ENCODE measurements at regions not wholly inside any gene's neighbourhood (a gene's known extent, or its start where the extent isn't known, plus 50 kb on each side); places are given as distances from the start of the nearest gene placed in this dataset.

DNA sequence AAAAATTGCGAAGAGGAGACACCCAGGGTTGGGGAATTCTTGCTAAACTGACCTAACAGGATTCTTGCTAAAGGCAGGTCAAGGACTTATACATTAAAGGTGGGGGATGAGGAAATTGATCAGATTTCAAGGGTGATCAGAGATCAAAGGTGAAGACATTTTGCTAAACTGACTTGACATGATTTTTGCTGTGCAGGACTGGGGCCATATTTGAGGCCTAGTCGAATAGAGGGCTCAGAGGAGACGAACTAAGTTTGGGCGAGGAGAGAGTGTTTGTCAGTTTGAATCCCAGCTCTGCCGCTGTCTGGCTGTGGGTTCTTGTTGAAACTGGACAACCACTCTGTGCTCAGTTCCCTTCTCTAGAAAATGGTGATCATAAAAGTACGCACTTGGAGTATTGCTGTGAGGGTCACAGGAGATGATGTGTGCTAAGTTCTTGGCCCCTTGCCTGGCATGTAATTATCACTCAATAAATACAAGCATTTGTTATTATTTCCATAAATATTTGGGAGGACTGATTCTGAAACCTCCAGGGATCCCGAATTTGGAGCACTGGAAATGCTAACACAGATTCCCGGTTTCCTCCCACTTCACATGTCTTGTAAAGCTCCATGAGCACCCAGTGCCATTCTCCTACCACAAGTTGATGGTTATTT lies 364.8 kb upstream of the PROK2 start:
- Histone ChIP-seq H3K36me3 (ENCODE audit: insufficient read depth, low read length, poor library complexity, severe bottlenecking) (no peaks in the 10 kb centered on the region), H3K27ac (ENCODE audit: low read depth, low read length, poor library complexity, severe bottlenecking) (no peak overlapping the region), H3K4me1 (ENCODE audit: insufficient read depth, low read length, poor library complexity, severe bottlenecking) (no peaks in the 10 kb centered on the region), H3K4me3 (ENCODE audit: low read depth, low read length, poor library complexity, severe bottlenecking) (no peak overlapping the region), H3K9me3 (ENCODE audit: low read depth, low read length, poor library complexity, severe bottlenecking) (no peaks in the 10 kb centered on the region), H3K27me3 (replicated peaks; ENCODE audit: insufficient read depth, low read depth, low read length, poor library complexity) (no peaks in the 10 kb centered on the region)
- ChIA-PET POLR2A (ENCODE audit: low non-redundant PET) (no interaction called here), CTCF (no interaction called here)
- no peak for DNase-seq (ENCODE audit: low spot score)
- TF ChIP-seq, protein P1, sequence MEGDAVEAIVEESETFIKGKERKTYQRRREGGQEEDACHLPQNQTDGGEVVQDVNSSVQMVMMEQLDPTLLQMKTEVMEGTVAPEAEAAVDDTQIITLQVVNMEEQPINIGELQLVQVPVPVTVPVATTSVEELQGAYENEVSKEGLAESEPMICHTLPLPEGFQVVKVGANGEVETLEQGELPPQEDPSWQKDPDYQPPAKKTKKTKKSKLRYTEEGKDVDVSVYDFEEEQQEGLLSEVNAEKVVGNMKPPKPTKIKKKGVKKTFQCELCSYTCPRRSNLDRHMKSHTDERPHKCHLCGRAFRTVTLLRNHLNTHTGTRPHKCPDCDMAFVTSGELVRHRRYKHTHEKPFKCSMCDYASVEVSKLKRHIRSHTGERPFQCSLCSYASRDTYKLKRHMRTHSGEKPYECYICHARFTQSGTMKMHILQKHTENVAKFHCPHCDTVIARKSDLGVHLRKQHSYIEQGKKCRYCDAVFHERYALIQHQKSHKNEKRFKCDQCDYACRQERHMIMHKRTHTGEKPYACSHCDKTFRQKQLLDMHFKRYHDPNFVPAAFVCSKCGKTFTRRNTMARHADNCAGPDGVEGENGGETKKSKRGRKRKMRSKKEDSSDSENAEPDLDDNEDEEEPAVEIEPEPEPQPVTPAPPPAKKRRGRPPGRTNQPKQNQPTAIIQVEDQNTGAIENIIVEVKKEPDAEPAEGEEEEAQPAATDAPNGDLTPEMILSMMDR (conservative IDR thresholded peaks at IDR 0.05; ENCODE audit: low read depth, low read length) = no peak
- intact Hi-C loops (cut with micrococcal nuclease; ENCODE audit: unreplicated experiment) = no loop called here
- no TSS peak for BruUV-seq (replicated peaks)

DNA sequence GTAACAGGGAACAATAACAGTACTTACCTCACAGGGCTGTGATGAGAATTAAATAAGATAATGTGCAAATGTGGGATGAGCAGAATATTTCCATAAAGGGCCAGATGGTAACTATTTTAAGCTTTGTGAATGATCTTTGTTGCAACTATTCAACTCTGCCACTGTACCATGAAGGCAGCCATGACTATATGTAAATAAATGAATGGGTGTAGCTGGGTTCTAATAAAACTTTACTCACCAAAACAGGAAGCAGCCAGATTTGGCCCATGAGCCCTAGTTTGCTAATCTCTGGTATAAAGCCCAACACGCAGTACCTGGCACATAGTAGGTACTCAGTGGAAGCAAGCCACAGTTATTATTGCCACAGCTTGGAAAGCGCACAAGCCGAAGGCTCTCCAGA lies 362.7 kb upstream of the PROK2 start:
- no TSS peak for BruUV-seq (replicated peaks)
- H3K36me3 ChIP-seq (ENCODE audit: insufficient read depth, low read length, poor library complexity, severe bottlenecking) = no peaks in the 10 kb centered on the region
- no peaks in the 10 kb centered on the region for H3K9me3 ChIP-seq (ENCODE audit: low read depth, low read length, poor library complexity, severe bottlenecking)
- no peak overlapping the region for H3K27ac ChIP-seq (ENCODE audit: low read depth, low read length, poor library complexity, severe bottlenecking)
- POLR2A ChIA-PET (ENCODE audit: low non-redundant PET) = no interaction called here
- no peaks in the 10 kb centered on the region for H3K4me1 ChIP-seq (ENCODE audit: insufficient read depth, low read length, poor library complexity, severe bottlenecking)
- intact Hi-C loops (cut with micrococcal nuclease; ENCODE audit: unreplicated experiment) = no loop called here
- TF ChIP-seq, protein P1 (conservative IDR thresholded peaks at IDR 0.05; ENCODE audit: low read depth, low read length) = no peak
- TF ChIP-seq EZH2 (IDR thresholded peaks at IDR 0.05; ENCODE audit: borderline replicate concordance, low read depth, low read length, poor library complexity, severe bottlenecking) = no peak
- H3K27me3 ChIP-seq (replicated peaks; ENCODE audit: insufficient read depth, low read depth, low read length, poor library complexity) = no peaks in the 10 kb centered on the region
- no peak overlapping the region for H3K4me3 ChIP-seq (ENCODE audit: low read depth, low read length, poor library complexity, severe bottlenecking)
- no peak for DNase-seq (ENCODE audit: low spot score)
- CTCF ChIA-PET = interaction anchor here (0.7 kb wide), 1 partner anchor 47 kb away, joined by 3 read pairs; no protein-coding TSS in a partner anchor

DNA sequence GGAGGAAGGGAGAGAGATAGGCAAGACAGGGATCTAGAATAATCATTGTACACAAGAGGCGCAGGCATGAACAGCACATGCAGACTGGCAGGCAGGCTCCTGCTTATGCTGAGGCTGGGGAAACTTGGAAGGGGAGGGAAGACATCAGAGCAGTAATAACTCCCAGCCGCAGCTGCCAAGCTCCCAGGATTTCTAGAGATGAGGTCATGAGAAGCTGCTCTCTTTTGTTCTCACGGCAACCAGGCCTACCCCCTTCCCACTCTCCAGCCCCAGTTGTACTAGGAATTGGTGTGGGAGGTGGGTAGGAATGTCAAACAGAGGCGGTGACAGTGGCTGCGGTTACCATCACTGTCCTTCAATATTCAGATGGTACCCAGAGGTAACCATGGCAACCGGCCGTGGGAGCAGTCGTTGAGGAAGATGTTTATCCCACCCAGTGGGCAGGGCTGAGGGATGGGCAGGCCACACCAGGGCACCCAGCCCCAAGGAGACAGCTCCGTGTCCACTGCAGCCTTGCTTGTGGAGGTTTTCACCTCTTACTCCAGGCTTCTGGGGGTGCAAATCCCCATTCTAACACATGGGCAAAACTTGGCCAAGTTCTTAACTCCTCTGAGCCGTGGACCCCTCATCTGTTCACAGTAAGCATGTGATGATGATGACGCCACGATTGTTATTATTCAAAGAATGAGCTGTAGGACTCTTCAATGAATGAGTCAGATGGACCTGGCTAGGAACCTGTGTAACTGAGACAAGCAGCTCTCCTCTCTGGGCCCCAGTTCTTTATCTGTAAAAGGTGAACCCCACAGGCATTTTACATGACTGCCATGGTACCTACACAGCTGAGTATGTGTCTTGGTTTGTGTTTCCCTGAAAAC lies 360.8 kb upstream of the PROK2 start:
- CTCF ChIA-PET = interaction anchor here (0.6 kb wide), 1 partner anchor 698 kb away, joined by 3 read pairs; no protein-coding TSS in a partner anchor
- BruUV-seq (replicated peaks) = no TSS peak

More for the DNA sequence above, 360.8 kb upstream of the PROK2 start:
- Histone ChIP-seq H3K27me3 (replicated peaks; ENCODE audit: insufficient read depth, low read depth, low read length, poor library complexity) (no peaks in the 10 kb centered on the region), H3K9me3 (ENCODE audit: low read depth, low read length, poor library complexity, severe bottlenecking) (no peaks in the 10 kb centered on the region), H3K27ac (ENCODE audit: low read depth, low read length, poor library complexity, severe bottlenecking) (no peak overlapping the region), H3K4me3 (ENCODE audit: low read depth, low read length, poor library complexity, severe bottlenecking) (no peak overlapping the region), H3K4me1 (ENCODE audit: insufficient read depth, low read length, poor library complexity, severe bottlenecking) (no peaks in the 10 kb centered on the region), H3K36me3 (ENCODE audit: insufficient read depth, low read length, poor library complexity, severe bottlenecking) (no peaks in the 10 kb centered on the region)
- POLR2A ChIA-PET (ENCODE audit: low non-redundant PET) = no interaction called here
- TF ChIP-seq, protein P1 (conservative IDR thresholded peaks at IDR 0.05; ENCODE audit: low read depth, low read length) = no peak
- no peak for TF ChIP-seq EZH2 (IDR thresholded peaks at IDR 0.05; ENCODE audit: borderline replicate concordance, low read depth, low read length, poor library complexity, severe bottlenecking)
- intact Hi-C loops (cut with micrococcal nuclease; ENCODE audit: unreplicated experiment) = no loop called here
- DNase-seq (ENCODE audit: low spot score) = no peak
